ENCODE measurements at regions not wholly inside any gene's neighbourhood (a gene's known extent, or its start where the extent isn't known, plus 50 kb on each side); places are given as distances from the start of the nearest gene placed in this dataset.

- TF ChIP-seq, protein P1, sequence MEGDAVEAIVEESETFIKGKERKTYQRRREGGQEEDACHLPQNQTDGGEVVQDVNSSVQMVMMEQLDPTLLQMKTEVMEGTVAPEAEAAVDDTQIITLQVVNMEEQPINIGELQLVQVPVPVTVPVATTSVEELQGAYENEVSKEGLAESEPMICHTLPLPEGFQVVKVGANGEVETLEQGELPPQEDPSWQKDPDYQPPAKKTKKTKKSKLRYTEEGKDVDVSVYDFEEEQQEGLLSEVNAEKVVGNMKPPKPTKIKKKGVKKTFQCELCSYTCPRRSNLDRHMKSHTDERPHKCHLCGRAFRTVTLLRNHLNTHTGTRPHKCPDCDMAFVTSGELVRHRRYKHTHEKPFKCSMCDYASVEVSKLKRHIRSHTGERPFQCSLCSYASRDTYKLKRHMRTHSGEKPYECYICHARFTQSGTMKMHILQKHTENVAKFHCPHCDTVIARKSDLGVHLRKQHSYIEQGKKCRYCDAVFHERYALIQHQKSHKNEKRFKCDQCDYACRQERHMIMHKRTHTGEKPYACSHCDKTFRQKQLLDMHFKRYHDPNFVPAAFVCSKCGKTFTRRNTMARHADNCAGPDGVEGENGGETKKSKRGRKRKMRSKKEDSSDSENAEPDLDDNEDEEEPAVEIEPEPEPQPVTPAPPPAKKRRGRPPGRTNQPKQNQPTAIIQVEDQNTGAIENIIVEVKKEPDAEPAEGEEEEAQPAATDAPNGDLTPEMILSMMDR (IDR thresholded peaks at IDR 0.05) = no peak
- TF ChIP-seq POLR2A (IDR thresholded peaks at IDR 0.05) = no peak
Measured at GRCh38 chr11:116049383-116049782, 545.2 kb upstream of the CADM1 start.
